ENCODE measurements at regions not wholly inside any gene's neighbourhood (a gene's known extent, or its start where the extent isn't known, plus 50 kb on each side); places are given as distances from the start of the nearest gene placed in this dataset.

DNA sequence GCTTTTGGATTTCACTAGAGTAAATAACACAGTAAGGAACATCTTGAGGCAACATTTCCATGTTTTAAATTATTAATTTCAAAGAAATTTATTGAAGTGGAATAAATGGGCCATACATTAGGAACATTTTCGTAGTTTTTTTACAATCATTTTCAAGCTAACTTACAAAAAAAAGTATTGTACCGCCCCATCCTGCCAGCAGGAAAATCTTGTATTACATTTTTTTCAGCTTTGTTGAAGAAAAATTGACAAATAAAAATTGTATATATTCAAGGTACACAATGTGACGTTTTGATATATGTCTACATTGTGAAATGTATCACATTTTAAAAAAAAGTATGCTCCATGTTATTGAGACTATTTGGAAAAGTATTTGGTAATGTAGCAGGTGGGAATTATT is 1001.9 kb upstream of the NR2F2 start:
- H3K36me3 ChIP-seq (ENCODE audit: insufficient read depth, insufficient read length, low read length): no peaks in the 10 kb centered on the region

DNA sequence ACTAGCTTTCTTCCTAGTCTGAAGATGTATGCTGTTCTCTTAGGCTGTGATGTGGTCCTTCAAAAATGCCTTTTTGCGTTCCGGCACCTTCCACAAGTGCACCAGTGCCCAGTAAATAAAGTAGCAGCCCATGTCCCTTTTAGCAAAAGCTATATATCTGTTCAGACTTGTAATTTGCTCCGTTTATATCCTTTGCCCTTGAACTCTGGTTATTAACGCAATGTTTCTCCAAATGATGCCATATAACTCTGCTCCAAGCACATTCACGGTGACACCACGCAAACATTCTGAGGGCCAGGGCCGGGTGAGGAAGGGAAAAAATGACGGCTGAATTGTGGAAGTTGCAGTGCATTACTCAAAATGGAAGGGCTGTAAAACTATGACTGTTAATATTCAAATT is 1001.1 kb upstream of the NR2F2 start:
- H3K4me1 ChIP-seq (ENCODE audit: insufficient read depth, insufficient read length): peaks cover 4% of the 10 kb centered on the region
- H3K9ac ChIP-seq (ENCODE audit: insufficient read length, low read depth): no peak overlapping the region
- no peak for DNase-seq (ENCODE audit: low read depth, low spot score)
- peaks cover 32% of the 10 kb centered on the region for H3K27me3 ChIP-seq (ENCODE audit: insufficient read depth, insufficient read length)
- H3K4me3 ChIP-seq (ENCODE audit: insufficient read length, low read depth): no peak overlapping the region
- TF ChIP-seq ZNF274 (IDR thresholded peaks at IDR 0.05; ENCODE audit: low read depth, low read length): no peak
- H3K9me3 ChIP-seq (ENCODE audit: insufficient read depth, low read length): no peaks in the 10 kb centered on the region
- H3K36me3 ChIP-seq (ENCODE audit: insufficient read depth, insufficient read length, low read length): no peaks in the 10 kb centered on the region

More for the DNA sequence above, 1001.9 kb upstream of the NR2F2 start:
- H3K27me3 ChIP-seq (ENCODE audit: insufficient read depth, insufficient read length): peaks cover 32% of the 10 kb centered on the region
- H3K9me3 ChIP-seq (ENCODE audit: insufficient read depth, low read length): no peaks in the 10 kb centered on the region
- no peak overlapping the region for H3K4me3 ChIP-seq (ENCODE audit: insufficient read length, low read depth)
- H3K9ac ChIP-seq (ENCODE audit: insufficient read length, low read depth): no peak overlapping the region
- no peak for DNase-seq (ENCODE audit: low read depth, low spot score)
- peaks cover 4% of the 10 kb centered on the region for H3K4me1 ChIP-seq (ENCODE audit: insufficient read depth, insufficient read length)
- TF ChIP-seq ZNF274 (IDR thresholded peaks at IDR 0.05; ENCODE audit: low read depth, low read length): no peak
- no peak for TF ChIP-seq SUZ12 (IDR thresholded peaks at IDR 0.05; ENCODE audit: extremely low read depth, insufficient read depth, insufficient read length)
- no peak for TF ChIP-seq YY1 (IDR thresholded peaks at IDR 0.05; ENCODE audit: insufficient read depth, insufficient read length)

DNA sequence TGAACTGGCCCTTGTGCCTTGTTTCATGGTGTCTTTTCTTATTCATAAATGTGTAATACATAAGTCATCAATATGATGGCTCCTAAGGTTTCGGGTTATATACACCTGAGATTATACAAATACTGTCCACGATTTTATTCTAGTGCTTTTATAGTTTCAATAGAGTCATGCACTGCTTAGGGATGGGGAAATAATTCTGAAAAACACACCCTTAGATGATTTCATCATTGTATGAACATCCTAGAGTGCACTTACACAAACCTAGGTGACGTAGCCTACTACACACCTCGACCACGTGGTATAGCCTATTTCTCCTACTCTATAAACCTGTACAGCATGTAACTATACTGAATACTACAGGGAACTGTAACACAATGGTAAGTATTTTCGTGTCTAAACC is 988.8 kb upstream of the NR2F2 start:
- H3K36me3 ChIP-seq (ENCODE audit: insufficient read depth, insufficient read length, low read length): no peaks in the 10 kb centered on the region
- no peaks in the 10 kb centered on the region for H3K27me3 ChIP-seq (ENCODE audit: insufficient read depth, insufficient read length)
- no peak for DNase-seq (ENCODE audit: low read depth, low spot score)
- H3K4me1 ChIP-seq (ENCODE audit: insufficient read depth, insufficient read length): no peaks in the 10 kb centered on the region
- H3K4me3 ChIP-seq (ENCODE audit: insufficient read length, low read depth): no peak overlapping the region
- TF ChIP-seq SUZ12 (IDR thresholded peaks at IDR 0.05; ENCODE audit: extremely low read depth, insufficient read depth, insufficient read length): no peak
- no peak for TF ChIP-seq ZNF274 (IDR thresholded peaks at IDR 0.05; ENCODE audit: low read depth, low read length)
- no peak for TF ChIP-seq YY1 (IDR thresholded peaks at IDR 0.05; ENCODE audit: insufficient read depth, insufficient read length)
- H3K9me3 ChIP-seq (ENCODE audit: insufficient read depth, low read length): no peaks in the 10 kb centered on the region
- no peak overlapping the region for H3K9ac ChIP-seq (ENCODE audit: insufficient read length, low read depth)

DNA sequence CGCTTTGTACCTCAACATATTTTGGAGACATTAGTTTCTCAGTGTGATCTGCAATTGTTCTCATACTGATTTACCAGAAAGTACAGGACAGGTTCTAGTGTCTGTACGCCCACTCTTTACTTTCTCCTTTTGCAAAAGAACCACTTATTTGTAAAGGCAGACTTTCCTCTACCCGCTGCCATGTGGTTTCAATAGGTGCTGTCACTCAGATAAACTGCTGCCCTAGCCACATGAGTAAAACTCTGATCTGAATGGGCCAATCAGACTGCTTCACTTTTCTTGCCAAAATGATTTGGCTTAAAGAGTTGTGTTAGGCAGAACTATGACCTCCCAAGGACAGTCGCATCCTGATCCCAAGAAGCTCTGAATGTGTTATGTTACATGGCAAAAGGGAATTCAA is 984.6 kb upstream of the NR2F2 start:
- Histone ChIP-seq H3K27me3 (ENCODE audit: insufficient read depth, insufficient read length) (no peaks in the 10 kb centered on the region), H3K4me3 (ENCODE audit: insufficient read length, low read depth) (no peak overlapping the region), H3K9ac (ENCODE audit: insufficient read length, low read depth) (no peak overlapping the region), H3K36me3 (ENCODE audit: insufficient read depth, insufficient read length, low read length) (no peaks in the 10 kb centered on the region), H3K9me3 (ENCODE audit: insufficient read depth, low read length) (no peaks in the 10 kb centered on the region), H3K4me1 (ENCODE audit: insufficient read depth, insufficient read length) (no peaks in the 10 kb centered on the region)
- TF ChIP-seq SUZ12 (IDR thresholded peaks at IDR 0.05; ENCODE audit: extremely low read depth, insufficient read depth, insufficient read length) (no peak), ZNF274 (IDR thresholded peaks at IDR 0.05; ENCODE audit: low read depth, low read length) (no peak), YY1 (IDR thresholded peaks at IDR 0.05; ENCODE audit: insufficient read depth, insufficient read length) (no peak)
- no peak for DNase-seq (ENCODE audit: low read depth, low spot score)

DNA sequence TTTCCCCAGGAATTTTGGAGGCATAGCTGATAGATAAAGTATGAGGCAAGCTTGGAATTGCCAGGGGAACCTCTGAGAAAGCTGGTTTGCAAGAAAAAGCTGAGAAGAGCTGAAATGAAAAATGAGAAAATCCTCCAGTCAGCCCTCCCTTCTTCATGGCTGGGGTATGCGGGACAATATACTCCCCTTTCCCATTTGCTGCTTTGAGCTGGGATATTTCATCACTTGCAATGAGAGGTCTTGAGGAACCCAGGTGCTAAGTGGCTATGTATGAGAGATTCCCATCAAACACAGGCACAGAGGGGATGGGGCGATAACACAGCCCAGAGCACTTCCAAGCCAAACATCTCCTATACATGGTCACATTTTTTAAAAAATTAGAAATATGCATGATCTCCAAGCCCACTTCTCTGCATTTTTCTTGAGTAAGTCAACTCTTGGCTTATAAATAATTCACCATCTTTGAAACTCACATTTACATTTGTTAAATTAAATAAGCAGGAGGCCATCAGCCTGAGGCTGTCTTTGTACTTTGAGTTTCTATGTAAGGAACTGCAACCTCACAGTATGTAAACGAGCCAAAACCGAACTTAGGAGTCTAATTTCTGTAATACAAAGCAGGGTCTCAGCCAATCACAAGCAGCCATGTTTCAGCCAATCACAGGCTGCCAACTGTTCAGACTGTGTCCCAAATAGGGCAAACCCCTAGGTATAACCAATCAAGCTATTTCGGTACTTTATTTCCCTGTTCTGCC is 983.6 kb upstream of the NR2F2 start:
- H3K36me3 ChIP-seq (ENCODE audit: insufficient read depth, insufficient read length, low read length): no peaks in the 10 kb centered on the region
- no peaks in the 10 kb centered on the region for H3K4me1 ChIP-seq (ENCODE audit: insufficient read depth, insufficient read length)
- no peaks in the 10 kb centered on the region for H3K9me3 ChIP-seq (ENCODE audit: insufficient read depth, low read length)
- TF ChIP-seq YY1 (IDR thresholded peaks at IDR 0.05; ENCODE audit: insufficient read depth, insufficient read length) (no peak), ZNF274 (IDR thresholded peaks at IDR 0.05; ENCODE audit: low read depth, low read length) (no peak), SUZ12 (IDR thresholded peaks at IDR 0.05; ENCODE audit: extremely low read depth, insufficient read depth, insufficient read length) (no peak)
- no peak overlapping the region for H3K4me3 ChIP-seq (ENCODE audit: insufficient read length, low read depth)
- no peaks in the 10 kb centered on the region for H3K27me3 ChIP-seq (ENCODE audit: insufficient read depth, insufficient read length)
- no peak overlapping the region for H3K9ac ChIP-seq (ENCODE audit: insufficient read length, low read depth)
- no peak for DNase-seq (ENCODE audit: low read depth, low spot score)

DNA sequence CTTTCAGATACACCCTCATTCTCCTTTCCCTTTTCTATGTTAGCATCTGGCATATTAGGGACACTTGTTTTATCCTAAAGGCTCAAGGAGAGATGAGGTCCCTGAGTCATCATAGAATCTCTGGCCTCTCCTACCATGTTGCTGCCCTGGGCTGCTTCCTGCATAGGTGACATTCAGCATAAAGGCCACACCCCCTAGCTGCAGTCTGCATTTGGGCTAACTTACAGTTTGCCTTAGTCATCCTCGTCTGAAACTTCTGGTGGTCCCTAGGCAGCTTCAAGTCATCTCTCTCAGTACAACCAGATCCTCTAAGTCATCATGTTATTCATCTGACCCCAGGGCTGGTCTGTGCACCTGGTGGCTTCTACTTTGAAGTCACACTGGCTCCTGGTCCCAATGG is 982.7 kb upstream of the NR2F2 start:
- H3K36me3 ChIP-seq (ENCODE audit: insufficient read depth, insufficient read length, low read length): no peaks in the 10 kb centered on the region
- no peaks in the 10 kb centered on the region for H3K27me3 ChIP-seq (ENCODE audit: insufficient read depth, insufficient read length)
- DNase-seq (ENCODE audit: low read depth, low spot score): no peak
- H3K4me3 ChIP-seq (ENCODE audit: insufficient read length, low read depth): no peak overlapping the region
- no peak overlapping the region for H3K9ac ChIP-seq (ENCODE audit: insufficient read length, low read depth)
- no peaks in the 10 kb centered on the region for H3K4me1 ChIP-seq (ENCODE audit: insufficient read depth, insufficient read length)
- TF ChIP-seq YY1 (IDR thresholded peaks at IDR 0.05; ENCODE audit: insufficient read depth, insufficient read length): no peak
- TF ChIP-seq SUZ12 (IDR thresholded peaks at IDR 0.05; ENCODE audit: extremely low read depth, insufficient read depth, insufficient read length): no peak
- no peak for TF ChIP-seq ZNF274 (IDR thresholded peaks at IDR 0.05; ENCODE audit: low read depth, low read length)
- H3K9me3 ChIP-seq (ENCODE audit: insufficient read depth, low read length): no peaks in the 10 kb centered on the region

DNA sequence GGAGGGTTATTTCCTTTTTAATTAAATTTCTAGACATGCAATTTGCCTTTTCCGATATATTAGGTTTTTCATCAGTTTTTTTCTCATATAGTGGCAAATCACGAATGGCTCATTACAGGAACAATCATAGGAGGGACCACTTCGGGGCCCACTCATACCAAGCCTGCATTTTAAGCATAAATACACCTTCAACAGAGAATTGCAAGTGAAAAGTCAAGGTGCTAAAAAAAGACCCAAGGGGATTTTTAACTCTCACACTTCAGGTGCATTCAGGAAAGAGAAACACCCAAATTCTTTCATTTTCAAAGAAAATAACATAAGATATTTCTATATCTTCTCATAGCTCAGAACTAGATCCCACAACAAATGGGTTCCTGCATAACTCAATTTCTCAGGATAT is 979.6 kb upstream of the NR2F2 start:
- H3K9ac ChIP-seq (ENCODE audit: insufficient read length, low read depth): no peak overlapping the region
- H3K9me3 ChIP-seq (ENCODE audit: insufficient read depth, low read length): no peaks in the 10 kb centered on the region
- H3K27me3 ChIP-seq (ENCODE audit: insufficient read depth, insufficient read length): no peaks in the 10 kb centered on the region
- no peak for DNase-seq (ENCODE audit: low read depth, low spot score)
- TF ChIP-seq YY1 (IDR thresholded peaks at IDR 0.05; ENCODE audit: insufficient read depth, insufficient read length) (no peak), ZNF274 (IDR thresholded peaks at IDR 0.05; ENCODE audit: low read depth, low read length) (no peak), SUZ12 (IDR thresholded peaks at IDR 0.05; ENCODE audit: extremely low read depth, insufficient read depth, insufficient read length) (no peak)
- no peaks in the 10 kb centered on the region for H3K36me3 ChIP-seq (ENCODE audit: insufficient read depth, insufficient read length, low read length)
- no peaks in the 10 kb centered on the region for H3K4me1 ChIP-seq (ENCODE audit: insufficient read depth, insufficient read length)
- no peak overlapping the region for H3K4me3 ChIP-seq (ENCODE audit: insufficient read length, low read depth)
